Ovary (tissue), 7 donors: ENCODE measurements at regions not wholly inside any gene's neighbourhood (a gene's known extent, or its start where the extent isn't known, plus 50 kb on each side); places are given as distances from the start of the nearest gene placed in this dataset.

ENCODE experiments used
- DNase-seq, 5 donors: peaks; one replicate each; pipeline ENCODE4 v3.0.0-alpha.2; 2019 to 2020
- H3K27ac ChIP-seq, 2 donors: fragments of 200-600 bp; one replicate each; pipeline versions ENCODE4 v1.5.1 to v1.8.0; 2019 to 2022
- H3K27me3 ChIP-seq: fragments of 200-600 bp; one replicate; pipeline ENCODE4 v1.8.0; 2022
- H3K36me3 ChIP-seq: fragments of 200-600 bp; sonication (generic); one replicate; pipeline ENCODE4 v1.5.1; 2019
- H3K4me1 ChIP-seq: one replicate; pipeline ENCODE4 v1.8.1; 2013; ENCODE audit warnings: mild to moderate bottlenecking, moderate library complexity; ENCODE audit not compliant: insufficient read depth
- H3K4me3 ChIP-seq: fragments of 200-600 bp; sonication (generic); one replicate; pipeline ENCODE4 v1.5.1; 2017
- H3K9me3 ChIP-seq, 2 donors: fragments of 200-600 bp in 1 of 2; sonication (generic) in 1 of 2; one replicate each; pipeline versions ENCODE4 v1.5.1 to v1.8.1; 2013 to 2019; ENCODE audit warnings: mild to moderate bottlenecking in 1 of 2, moderate library complexity in 1 of 2
- EP300 ChIP-seq: sonication (generic); formaldehyde crosslinking; IDR thresholded peaks from one replicate; pipeline ENCODE4 v1.6.1; 2017; ENCODE audit warnings: antibody characterized with exemption
- POLR2A ChIP-seq: fragments of 450-650 bp; IDR thresholded peaks from one replicate; pipeline ENCODE4 v1.6.1; 2017; ENCODE audit warnings: antibody characterized with exemption, mild to moderate bottlenecking, moderate library complexity
- WGBS, 3 donors: extraction: QIAGEN DNeasy Blood & Tissue Kit in 1 of 3; methylation state at CpG; one replicate each; pipeline versions ENCODE4 v1.1.5 to v1.1.7; 2013 to 2017; 5-methylcytosine and 5-hydroxymethylcytosine counted together
- intact Hi-C, 4 donors: fragments of 100-400 bp; cut with DNase I; formaldehyde crosslinking; loops; one replicate each; pipeline versions ENCODE4 v1.11.0 to v1.15.1; 2022 to 2023
- TF ChIP-seq, protein P1 (sequence below), 3 donors: fragments of 450-650 bp in 2 of 3; fragments of 200-600 bp in 1 of 3; IDR thresholded peaks; one replicate each; pipeline versions ENCODE4 v1.5.1 to v1.8.0; 2016 to 2022; ENCODE audit warnings: antibody characterized with exemption in 3 of 3, mild to moderate bottlenecking in 1 of 3
- donor health status: DM: no; HTN: no; CAD: no; lungs with moderate emphysema.
- donor health status: DM: no; HTN: no; CAD: no.
- donor health status: Bipolar disorder and iron deficiency.
- donor health status: DM: no; HTN: no; CAD: no.
- donor health status: DM: yes; HTN: yes; CAD: no.

GRCh38 chr4:123807187-123807586 lies 410.6 kb downstream of the SPRY1 start:
- H3K9me3 ChIP-seq = no peaks in the 10 kb centered on the region
- H3K27me3 ChIP-seq = no peaks in the 10 kb centered on the region
- no peak for DNase-seq
- TF ChIP-seq EP300 = no peak
- no peak for TF ChIP-seq POLR2A
- TF ChIP-seq, protein P1, sequence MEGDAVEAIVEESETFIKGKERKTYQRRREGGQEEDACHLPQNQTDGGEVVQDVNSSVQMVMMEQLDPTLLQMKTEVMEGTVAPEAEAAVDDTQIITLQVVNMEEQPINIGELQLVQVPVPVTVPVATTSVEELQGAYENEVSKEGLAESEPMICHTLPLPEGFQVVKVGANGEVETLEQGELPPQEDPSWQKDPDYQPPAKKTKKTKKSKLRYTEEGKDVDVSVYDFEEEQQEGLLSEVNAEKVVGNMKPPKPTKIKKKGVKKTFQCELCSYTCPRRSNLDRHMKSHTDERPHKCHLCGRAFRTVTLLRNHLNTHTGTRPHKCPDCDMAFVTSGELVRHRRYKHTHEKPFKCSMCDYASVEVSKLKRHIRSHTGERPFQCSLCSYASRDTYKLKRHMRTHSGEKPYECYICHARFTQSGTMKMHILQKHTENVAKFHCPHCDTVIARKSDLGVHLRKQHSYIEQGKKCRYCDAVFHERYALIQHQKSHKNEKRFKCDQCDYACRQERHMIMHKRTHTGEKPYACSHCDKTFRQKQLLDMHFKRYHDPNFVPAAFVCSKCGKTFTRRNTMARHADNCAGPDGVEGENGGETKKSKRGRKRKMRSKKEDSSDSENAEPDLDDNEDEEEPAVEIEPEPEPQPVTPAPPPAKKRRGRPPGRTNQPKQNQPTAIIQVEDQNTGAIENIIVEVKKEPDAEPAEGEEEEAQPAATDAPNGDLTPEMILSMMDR (IDR thresholded peaks at IDR 0.05) = no peak
- no peak overlapping the region for H3K4me3 ChIP-seq
- H3K4me1 ChIP-seq = no peaks in the 10 kb centered on the region
- 92 to 94% (median 92%) methylated on average over 5 of the region's 5 CpGs for WGBS, 3 donors
- H3K36me3 ChIP-seq = no peaks in the 10 kb centered on the region
- H3K27ac ChIP-seq = no peak overlapping the region
- intact Hi-C loops = no loop called here

- Histone ChIP-seq H3K36me3 (no peaks in the 10 kb centered on the region), H3K4me1 (no peaks in the 10 kb centered on the region), H3K4me3 (no peak overlapping the region), H3K27me3 (no peaks in the 10 kb centered on the region), H3K9me3 (no peaks in the 10 kb centered on the region), H3K27ac (no peak overlapping the region)
- TF ChIP-seq EP300 (no peak), POLR2A (no peak)
- TF ChIP-seq, protein P1 (IDR thresholded peaks at IDR 0.05) = no peak
- intact Hi-C loops = no loop called here
- 93 to 98% (median 96%) methylated on average over 1 of the region's 1 CpG for WGBS, 3 donors
- no peak for DNase-seq
These were observed 411.3 kb downstream of the SPRY1 start for GRCh38 chr4:123807866-123808265.

- WGBS, 3 donors = 90 to 93% (median 92%) methylated on average over 1 of the region's 1 CpG
- DNase-seq = no peak
- H3K9me3 ChIP-seq = no peaks in the 10 kb centered on the region
- H3K4me1 ChIP-seq = no peaks in the 10 kb centered on the region
- TF ChIP-seq POLR2A = no peak
- no peak for TF ChIP-seq EP300
- TF ChIP-seq, protein P1 (IDR thresholded peaks at IDR 0.05) = no peak
- no peaks in the 10 kb centered on the region for H3K27me3 ChIP-seq
- intact Hi-C loops = no loop called here
- no peaks in the 10 kb centered on the region for H3K36me3 ChIP-seq
- H3K4me3 ChIP-seq = no peak overlapping the region
- H3K27ac ChIP-seq = no peak overlapping the region
These were observed 413.3 kb downstream of the SPRY1 start for GRCh38 chr4:123809864-123810263.

DNA sequence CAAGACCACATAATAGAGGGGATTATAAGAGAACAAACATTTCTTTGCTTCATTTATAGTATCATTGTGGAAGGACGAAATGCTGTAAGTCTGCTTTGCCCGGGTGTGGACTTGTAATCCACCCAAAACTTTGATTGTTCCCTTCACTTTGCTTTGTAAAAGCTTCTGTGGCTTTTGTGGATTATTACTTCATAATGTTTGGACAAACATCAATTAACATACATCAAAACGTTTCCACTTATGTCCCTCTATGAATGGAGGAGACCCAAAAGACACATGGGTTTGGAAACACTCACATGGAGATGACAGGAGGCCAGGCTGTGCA lies 415.4 kb downstream of the SPRY1 start:
- TF ChIP-seq EP300 (no peak), POLR2A (no peak)
- TF ChIP-seq, protein P1 (IDR thresholded peaks at IDR 0.05) = no peak
- no peaks in the 10 kb centered on the region for H3K27me3 ChIP-seq
- no peak for DNase-seq
- H3K27ac ChIP-seq = no peak overlapping the region
- no peaks in the 10 kb centered on the region for H3K9me3 ChIP-seq
- no peak overlapping the region for H3K4me3 ChIP-seq
- intact Hi-C loops = no loop called here
- H3K4me1 ChIP-seq = no peaks in the 10 kb centered on the region
- WGBS, 3 donors = 56 to 60% (median 57%) methylated on average over 3 of the region's 3 CpGs
- no peaks in the 10 kb centered on the region for H3K36me3 ChIP-seq

- no peak for DNase-seq
- no peaks in the 10 kb centered on the region for H3K27me3 ChIP-seq
- TF ChIP-seq EP300 (no peak), POLR2A (no peak)
- TF ChIP-seq, protein P1 (IDR thresholded peaks at IDR 0.05) = no peak
- H3K27ac ChIP-seq = no peak overlapping the region
- H3K4me3 ChIP-seq = no peak overlapping the region
- no peaks in the 10 kb centered on the region for H3K36me3 ChIP-seq
- H3K9me3 ChIP-seq = no peaks in the 10 kb centered on the region
- H3K4me1 ChIP-seq = no peaks in the 10 kb centered on the region
- intact Hi-C loops = no loop called here
- WGBS, 3 donors = 94 to 100% (median 97%) methylated on average over 2 of the region's 2 CpGs
These were observed 417.3 kb downstream of the SPRY1 start for GRCh38 chr4:123813901-123814300.
